Limb (tissue), 2 donors: ENCODE measurements at regions not wholly inside any gene's neighbourhood (a gene's known extent, or its start where the extent isn't known, plus 50 kb on each side); places are given as distances from the start of the nearest gene placed in this dataset.
A peak's percentile ranks its signal among the peaks of the same experiment; 100 is the strongest.

Experiments
- DNase-seq, 2 donors: peaks; one replicate each; pipeline ENCODE4 v3.0.0-alpha.2; 2016; ENCODE audit errors: extremely low spot score in 2 of 2

- no peak for DNase-seq
Measured at GRCh38 chr10:121032460-121032859, 181.3 kb downstream of the WDR11 start.

GRCh38 chr10:121033366-121033765 lies 182.2 kb downstream of the WDR11 start:
- DNase-seq = no peak

GRCh38 chr10:121036431-121036830 lies 185.3 kb downstream of the WDR11 start:
- peak; percentile 46 to 56 for DNase-seq

DNA sequence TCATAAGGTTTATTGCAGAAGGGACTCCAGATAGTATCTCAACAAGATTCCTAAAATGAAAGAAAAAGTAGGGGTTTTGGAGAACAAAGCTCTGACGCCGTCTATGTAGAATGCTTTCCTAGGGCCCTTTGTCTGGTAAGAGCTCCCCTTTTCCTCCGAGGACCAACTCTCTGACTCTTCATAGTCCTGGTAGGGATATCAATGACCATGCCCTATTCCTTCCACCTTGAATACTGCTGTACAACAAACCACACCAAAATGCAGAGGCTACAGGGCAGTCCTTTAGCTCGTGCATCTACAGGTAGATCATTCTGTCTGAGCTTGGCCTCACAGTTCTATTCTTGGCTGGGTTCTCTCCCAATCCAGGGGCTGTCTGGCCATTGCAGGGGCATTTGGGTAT lies 190.3 kb downstream of the WDR11 start:
- DNase-seq = no peak

DNA sequence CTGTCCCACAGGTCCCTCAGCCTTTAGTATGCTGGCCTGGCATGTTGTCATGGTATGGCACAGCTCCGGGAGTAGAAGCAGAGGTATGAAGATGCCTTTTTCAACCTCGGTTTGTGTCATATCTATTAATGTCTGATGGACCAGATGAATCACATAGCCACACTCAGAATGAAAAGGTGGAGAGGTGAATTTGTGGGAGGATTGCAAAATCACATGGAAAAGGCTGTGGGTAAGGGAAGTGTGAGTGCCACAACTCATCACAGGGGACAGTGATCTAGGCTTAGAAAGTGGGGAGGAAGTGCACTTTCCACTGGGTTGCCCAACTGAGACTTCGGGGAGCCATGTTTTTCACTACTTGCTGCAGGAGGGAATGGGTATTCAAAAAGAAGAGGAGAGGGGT lies 190.7 kb downstream of the WDR11 start:
- no peak for DNase-seq

DNA sequence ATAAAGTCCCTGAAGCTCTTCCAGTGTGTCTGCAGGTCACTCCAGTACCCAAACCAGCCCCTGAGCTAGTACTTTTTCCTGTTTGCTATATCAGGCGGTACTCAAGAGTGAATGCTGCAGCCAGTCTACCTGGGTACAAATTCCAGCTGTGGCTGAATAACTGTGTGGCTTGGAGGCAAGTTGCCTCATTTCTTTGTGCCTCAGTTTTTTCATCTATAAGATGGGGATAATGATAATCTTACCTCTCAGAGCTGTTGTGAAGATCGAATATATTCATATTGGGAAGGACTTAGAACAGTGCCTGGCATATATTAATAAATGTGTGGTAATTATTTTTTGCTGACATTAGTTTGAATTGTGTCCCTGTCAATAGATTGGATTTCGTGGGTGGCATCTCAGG lies 191.2 kb downstream of the WDR11 start:
- no peak for DNase-seq

DNA sequence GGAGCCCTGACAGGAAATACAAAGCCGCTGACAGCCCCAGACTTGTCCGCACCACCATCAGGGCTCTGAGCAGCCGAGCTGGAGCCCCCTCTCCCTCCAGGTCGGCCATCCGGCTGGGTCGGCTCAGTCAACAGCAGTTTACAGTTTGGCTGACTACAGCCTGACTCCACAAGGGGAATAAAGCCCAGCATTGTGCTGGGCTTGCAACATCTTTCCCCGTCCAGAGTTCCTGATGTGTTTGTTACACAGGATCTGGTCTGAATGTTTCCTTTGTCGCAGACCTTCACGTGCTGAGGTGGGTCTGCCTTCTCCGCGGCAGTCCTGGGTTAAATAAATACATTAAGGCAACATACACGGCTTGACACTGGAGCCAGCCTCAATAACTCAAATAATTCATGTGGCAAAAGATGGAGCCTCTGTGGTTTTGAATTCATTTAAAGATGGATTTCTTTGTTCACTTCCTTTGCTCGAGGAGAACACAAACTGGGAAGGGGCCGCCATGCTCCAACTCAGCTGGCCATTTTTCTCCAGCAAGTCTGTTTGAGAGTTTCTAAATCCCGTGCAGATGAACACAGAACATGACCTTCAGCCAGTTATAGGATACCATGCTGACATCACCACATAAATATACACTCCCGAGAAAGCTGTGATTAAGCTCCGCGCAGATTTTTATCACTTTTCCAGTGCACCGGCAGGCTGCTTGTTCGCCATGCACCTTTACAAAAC lies 192.1 kb downstream of the WDR11 start:
- peak in 1 of 2 donors; percentile 48 for DNase-seq

- no peak for DNase-seq
Measured at GRCh38 chr10:121048749-121049148, 197.6 kb downstream of the WDR11 start.

DNA sequence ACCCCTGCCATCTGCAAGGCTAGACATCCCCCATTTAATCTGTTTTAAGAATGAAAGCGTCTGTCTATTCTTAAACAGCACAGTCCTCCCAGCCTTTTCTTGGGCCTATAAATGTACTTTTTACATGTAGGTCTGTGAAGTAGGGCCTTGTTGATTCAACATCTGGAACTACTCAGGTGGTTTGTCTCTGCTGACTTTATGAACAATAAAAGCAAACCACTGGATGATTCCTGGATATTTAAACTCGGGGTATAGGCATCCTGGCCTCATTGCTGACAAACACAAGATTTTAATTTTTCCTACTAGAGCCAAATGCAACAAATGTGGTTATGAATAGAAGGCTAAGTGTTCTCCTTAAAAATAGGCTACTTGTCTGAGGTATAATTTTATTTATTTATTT lies 198.3 kb downstream of the WDR11 start:
- peak in 1 of 2 donors; percentile 48 for DNase-seq

GRCh38 chr10:121049923-121050322 lies 198.8 kb downstream of the WDR11 start:
- no peak for DNase-seq

DNA sequence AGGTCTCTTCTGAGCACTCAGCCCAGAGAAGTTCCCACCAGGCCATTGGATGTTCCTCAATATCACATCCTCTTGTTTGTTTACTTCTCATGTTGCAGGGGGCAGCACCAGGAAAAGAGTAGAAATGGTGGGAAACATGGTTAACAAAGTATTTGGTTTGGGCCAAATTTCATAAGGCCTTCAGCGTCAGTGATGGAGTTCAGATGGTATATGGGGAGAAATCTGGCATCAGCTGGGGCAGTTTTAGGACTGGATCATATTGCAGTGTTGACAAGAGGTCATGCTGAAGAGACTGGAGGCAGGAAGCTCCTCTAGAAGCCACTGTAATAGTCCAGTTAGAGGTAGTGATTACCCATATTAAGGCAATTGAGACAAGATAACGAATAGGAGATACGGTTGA lies 200.0 kb downstream of the WDR11 start:
- no peak for DNase-seq

DNA sequence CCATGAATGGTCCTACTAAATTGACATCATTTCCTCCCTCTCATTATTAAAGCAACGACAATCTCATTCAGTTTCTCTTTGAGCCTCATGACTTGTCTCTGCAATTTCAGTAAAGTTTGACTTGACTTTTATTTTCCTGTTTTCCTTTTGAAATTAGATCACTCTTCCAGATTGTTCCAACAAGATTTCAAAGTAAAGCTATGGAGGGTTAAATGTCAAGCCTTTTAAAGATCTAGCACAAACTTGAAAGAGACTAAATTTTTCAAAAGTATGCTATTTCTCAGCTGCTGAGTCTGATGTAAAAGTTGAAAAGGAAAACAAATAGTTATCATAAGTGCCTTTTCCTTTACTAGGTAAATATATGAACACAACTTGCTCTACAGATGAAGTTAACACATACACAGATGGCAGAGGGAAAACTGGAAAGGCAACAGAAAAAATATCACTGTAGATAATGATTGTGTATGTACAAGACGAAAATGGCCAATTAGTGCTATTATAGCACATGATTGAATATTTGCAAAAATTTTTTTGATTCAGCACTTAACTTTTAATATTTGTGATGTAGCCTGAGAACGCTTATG lies 200.6 kb downstream of the WDR11 start:
- DNase-seq = no peak

GRCh38 chr10:121053151-121053550 lies 202.0 kb downstream of the WDR11 start:
- DNase-seq = no peak

- DNase-seq = no peak
Measured at GRCh38 chr10:121054874-121055273, 203.7 kb downstream of the WDR11 start.

- no peak for DNase-seq
Measured at GRCh38 chr10:121057269-121057668, 206.1 kb downstream of the WDR11 start.

- DNase-seq = no peak
Measured at GRCh38 chr10:121058082-121058481, 206.9 kb downstream of the WDR11 start.

DNA sequence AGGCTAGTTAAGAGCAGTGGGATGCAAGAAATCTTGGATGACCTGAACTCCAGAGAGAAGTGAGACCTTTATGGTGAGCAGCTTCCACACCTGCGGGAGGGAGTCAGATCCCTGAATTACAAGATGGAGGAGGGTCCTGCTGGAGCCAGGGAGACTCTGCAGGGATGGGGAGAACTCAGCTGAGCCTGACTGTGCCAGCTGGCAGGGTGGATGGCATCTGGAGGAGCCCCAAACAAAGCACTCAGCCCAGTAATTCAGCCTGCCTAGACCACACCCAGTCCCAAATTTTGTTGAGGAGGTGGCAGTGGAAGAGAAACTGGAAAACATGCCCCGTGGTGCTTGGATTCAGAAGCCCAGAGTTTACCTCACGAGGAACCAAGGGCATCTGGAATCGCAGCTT lies 208.2 kb downstream of the WDR11 start:
- DNase-seq = no peak

DNA sequence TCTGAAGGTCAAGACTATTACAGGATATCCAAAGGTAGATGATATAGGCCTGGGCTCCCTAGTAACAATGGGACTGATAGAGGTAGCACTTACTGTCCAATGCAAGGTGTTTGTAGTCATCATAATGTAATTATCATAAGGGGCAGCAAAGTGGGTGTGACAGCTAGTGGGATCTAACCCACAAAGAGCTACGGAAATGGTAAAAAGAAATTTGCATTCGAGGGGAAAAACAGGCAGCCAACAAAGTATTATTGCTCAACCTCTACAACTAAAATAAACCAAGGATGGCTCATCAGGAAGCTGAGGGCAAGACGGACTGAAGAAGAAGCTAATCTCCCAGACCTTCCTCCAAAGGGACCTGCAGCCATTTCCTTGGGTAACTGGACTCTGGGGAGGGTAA lies 211.0 kb downstream of the WDR11 start:
- no peak for DNase-seq

- DNase-seq = no peak
Measured at GRCh38 chr10:121063744-121064143, 212.6 kb downstream of the WDR11 start.

GRCh38 chr10:121064491-121064890 lies 213.3 kb downstream of the WDR11 start:
- DNase-seq = no peak

DNA sequence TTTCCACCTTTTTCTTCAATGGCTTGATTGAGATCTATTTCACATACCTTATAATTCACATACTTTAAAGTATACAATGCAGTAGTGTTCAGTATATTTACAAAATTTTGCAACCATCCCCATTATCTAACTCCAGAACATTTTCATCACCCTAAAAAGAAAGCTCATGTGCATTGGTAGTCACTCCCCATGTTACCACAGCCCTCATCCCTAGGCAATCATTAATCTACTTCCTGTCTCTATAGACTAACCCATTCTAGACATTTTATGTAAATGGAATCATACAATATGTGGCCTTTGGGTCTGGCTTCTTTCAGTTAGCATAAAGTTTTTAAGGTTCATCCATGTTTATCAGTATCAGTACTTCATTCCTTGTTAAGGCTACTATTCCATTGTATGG lies 214.2 kb downstream of the WDR11 start:
- no peak for DNase-seq

DNA sequence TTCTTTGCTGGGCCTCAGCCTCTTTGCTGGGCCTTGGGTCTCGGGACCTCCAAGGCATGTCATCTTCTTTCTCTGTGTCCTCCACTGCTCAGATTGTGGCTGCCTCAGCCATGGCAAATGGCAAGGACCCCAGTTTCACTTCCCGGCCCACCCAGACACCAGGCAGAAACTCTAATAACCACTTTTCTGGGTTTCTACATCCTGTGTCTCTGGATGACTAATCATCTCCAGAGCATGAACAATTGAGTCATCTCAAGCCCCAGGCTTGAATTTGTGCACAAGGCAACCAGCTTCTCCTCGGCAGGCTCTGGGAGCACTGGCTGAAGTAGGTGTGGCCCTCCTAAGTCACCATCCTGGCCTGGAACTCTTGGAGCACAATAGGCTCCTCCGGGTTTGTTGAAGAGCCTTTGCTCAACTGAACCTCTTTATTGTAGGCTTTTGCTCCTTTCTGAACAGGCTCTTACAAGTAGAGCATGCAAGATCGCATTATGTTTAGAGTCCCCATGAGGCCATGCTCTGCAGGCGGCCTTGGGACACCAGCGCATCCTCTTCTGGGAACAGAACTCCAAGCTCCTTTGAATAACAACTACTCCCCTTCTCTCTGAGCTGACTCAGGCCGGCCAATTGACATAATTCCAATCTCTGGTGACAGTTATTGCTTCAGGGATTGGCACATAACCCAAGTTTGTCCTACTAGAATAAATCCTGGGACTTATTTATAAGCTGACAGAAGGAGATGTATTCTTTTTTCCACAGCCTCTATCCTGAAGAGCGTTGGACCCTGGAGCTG lies 218.1 kb downstream of the WDR11 start:
- DNase-seq = no peak
